ENCODE measurements at regions not wholly inside any gene's neighbourhood (a gene's known extent, or its start where the extent isn't known, plus 50 kb on each side); places are given as distances from the start of the nearest gene placed in this dataset.

DNA sequence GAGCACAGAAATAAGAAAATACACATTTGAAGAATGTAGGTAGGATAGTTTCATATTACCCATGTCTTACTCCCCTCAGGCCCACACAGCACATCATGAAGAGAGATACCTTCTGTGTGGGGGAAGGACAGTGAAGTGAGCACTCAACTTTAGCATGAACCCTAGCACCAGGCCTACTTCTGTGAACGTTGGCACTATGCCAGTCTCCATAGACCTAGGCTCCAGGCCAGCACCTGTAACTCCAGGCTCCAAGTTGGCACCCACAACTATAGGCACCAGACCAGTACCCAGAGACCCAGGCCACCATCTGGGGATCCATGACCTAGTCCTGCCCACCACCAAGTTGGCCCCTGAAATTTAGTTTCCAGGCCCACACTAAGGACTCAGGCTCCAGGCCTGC, 410.9 kb downstream of the INSC start:
- TF ChIP-seq NPAS2 (CRISPR knock-in tag; IDR thresholded peaks at IDR 0.05; ENCODE audit: borderline replicate concordance) (no peak), EP300 (IDR thresholded peaks at IDR 0.05; ENCODE audit: low read depth in 2 of 2, low read length in 2 of 2) (no peak), EP300 (CRISPR knock-in tag; IDR thresholded peaks at IDR 0.05; ENCODE audit: borderline replicate concordance) (no peak), ZNF350 (CRISPR knock-in tag; IDR thresholded peaks at IDR 0.05; ENCODE audit: borderline replicate concordance, low read depth) (no peak), CTCF (CRISPR knock-in tag; IDR thresholded peaks at IDR 0.05) (no peak)
